ENCODE measurements at regions not wholly inside any gene's neighbourhood (a gene's known extent, or its start where the extent isn't known, plus 50 kb on each side); places are given as distances from the start of the nearest gene placed in this dataset.

DNA sequence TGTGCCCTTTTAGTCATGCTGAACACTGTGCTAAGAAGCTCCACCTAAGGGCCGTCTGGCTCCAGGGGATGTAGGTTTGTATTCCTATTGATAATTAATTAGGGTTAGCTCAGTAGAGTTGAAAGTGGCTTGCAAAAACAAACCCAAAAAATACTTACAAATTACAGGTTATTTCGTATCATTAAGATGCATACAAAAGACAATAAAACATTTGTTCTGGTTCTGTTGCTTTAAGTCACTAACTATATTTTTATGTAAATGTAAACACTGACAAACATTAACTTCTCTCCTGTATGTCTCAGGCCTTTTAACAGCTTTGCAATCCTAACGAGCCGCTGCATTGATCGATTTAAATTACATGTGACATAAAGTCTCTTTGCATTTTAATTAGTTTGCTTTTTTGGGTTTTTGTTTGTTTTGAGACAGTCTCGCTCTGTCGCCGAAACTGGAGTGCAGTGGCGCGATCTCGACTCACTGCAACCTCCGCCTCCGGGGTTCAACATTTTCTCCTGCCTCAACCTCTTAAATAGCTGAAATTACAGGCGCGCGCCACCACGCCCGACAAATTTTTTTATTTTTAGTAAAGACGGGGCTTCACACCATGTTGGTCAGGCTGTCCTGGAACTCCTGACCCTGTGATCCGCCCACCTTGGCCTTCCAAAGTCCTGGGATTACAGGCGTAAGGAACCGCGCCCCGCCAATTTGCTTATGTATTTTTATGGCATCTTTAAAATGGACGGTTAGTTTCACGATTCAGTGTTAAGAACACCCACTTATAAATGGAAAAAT is 110.9 kb downstream of the HFE start:
- DNase-seq = peak in 1 of 2 experiments; percentile 85

DNA sequence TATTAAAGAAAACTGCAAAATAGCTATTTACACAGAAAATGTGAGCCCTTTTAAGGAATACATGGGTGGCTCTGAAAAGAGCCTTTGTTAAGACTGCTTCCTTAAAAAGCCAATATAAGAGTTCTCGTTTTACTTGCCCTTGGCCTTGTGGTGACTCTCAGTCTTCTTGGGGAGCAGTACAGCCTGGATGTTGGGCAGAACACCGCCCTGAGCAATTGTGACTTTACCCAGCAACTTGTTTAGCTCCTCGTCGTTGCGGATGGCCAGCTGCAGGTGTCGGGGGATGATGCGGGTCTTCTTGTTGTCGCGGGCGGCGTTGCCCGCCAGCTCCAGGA is 111.5 kb downstream of the HFE start:
- DNase-seq = peak in 1 of 2 experiments; percentile 85

DNA sequence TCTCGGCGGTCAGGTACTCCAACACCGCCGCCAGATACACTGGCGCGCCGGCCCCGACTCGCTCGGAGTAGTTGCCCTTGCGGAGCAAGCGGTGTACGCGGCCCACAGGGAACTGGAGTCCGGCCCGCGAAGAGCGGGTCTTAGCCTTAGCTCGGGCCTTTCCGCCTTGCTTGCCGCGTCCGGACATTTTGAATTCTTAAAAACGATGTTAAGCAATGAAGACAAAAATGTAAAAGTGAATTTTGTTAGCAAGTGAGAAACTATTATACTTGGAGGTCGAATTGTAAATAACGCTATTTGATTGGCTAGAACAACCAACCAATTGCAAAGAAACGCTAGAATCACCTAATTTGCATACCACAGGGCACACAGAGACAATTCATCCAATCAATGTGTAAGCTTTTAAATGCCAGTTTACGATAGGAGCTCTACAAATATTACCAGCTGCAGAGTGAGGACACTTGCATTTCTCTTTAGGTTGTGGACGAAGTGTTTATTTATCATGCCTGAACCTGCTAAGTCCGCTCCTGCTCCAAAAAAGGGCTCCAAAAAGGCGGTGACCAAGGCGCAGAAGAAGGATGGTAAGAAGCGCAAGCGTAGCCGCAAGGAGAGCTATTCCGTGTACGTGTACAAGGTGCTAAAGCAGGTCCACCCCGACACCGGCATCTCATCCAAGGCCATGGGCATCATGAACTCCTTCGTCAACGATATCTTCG is 112.0 kb downstream of the HFE start:
- DNase-seq = peak; percentile 55 to 93

DNA sequence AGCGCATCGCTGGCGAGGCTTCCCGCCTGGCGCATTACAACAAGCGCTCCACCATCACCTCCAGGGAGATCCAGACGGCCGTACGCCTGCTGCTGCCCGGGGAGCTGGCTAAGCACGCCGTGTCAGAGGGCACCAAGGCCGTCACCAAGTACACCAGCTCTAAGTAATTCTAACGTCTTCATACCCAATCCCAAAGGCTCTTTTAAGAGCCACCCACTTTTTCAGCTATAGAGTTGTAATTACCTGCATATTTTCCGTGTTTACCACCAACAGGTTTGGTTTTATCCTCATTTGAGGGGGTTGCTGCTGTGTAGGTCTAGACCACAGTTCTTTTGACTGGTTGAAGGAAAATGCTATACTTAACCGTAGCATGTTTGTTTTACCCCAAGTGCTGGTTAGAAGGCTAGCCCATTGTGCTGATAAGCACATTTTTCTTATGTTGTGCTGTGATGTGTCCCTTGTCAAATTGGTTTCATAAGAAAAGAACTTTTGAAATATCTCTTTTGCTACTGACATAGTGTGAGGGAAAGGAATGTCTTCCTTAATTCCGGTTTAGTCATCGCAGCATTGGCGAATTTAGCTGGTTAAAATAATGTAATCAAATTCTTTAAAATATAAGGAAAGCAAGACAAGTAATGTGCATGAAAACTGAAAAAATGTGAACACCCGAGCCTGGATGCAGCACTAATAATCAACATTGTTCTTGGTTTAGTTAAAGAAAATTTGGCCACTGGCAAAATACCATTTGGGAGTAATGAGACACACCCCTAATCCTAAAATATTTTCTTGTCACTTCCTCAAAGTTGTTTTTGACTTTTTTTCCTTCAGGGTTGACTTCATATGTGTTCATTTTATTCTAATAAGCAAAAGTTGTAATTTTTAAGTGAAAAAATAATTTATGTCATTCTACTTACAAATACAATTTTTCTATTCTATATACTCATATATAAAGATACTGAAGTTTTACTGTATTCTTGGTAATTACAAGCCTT is 112.8 kb downstream of the HFE start:
- peak in 1 of 2 experiments; percentile 87 for DNase-seq

DNA sequence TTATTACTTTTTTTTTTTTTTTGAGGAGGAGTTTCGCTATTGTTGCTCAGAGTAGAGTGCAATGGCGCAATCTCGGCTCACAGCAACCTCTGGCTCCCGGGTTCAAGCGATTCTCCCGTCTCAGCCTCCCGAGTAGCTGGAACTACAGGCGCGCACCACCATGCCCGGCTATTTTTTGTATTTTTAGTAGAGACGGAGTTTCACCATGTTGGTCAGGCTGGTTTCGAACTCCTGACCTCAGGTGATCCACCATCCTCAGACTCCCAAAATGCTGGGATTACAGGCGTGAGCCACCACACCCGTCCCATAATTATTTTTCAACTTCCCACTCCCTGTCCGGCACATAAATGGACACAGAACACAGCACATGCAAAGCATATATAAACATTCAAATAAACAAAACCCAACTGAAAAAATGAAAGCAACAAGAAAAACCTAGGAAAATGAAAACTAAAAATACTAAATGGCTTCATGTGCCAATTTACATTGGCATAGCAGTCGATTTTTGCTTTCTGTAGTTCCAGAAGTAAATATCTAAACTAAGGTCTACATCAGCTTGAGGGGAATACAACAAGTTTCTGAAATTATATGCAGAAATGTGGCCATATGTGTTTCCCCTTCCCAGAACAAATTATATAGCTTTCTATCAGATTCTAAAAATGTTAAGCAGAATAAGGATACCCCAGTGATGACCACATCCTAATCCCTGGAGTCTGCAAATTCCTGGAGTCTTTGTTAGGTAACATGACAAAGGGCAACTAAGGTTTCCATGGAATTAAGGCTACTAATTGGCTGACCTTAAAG is 113.9 kb downstream of the HFE start:
- DNase-seq = no peak

DNA sequence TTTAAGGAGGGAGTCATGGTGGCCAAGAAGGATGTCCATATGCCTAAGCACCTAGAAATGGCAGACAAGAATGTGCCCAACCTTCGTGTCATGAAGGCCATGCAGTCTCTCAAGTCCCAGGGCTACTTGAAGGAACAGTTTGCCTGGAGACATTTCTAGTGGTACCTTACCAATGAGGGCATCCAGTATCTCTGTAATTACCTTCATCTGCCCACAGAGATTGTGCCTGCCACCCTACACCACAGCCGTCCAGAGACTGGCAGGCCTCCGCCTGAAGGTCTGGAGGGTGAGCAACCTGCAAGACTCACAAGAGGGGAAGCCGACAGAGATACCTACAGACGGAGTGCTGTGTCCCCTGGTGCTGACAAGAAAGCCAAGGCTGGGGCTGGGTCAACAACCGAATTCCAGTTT is 115.0 kb downstream of the HFE start:
- no peak for DNase-seq

DNA sequence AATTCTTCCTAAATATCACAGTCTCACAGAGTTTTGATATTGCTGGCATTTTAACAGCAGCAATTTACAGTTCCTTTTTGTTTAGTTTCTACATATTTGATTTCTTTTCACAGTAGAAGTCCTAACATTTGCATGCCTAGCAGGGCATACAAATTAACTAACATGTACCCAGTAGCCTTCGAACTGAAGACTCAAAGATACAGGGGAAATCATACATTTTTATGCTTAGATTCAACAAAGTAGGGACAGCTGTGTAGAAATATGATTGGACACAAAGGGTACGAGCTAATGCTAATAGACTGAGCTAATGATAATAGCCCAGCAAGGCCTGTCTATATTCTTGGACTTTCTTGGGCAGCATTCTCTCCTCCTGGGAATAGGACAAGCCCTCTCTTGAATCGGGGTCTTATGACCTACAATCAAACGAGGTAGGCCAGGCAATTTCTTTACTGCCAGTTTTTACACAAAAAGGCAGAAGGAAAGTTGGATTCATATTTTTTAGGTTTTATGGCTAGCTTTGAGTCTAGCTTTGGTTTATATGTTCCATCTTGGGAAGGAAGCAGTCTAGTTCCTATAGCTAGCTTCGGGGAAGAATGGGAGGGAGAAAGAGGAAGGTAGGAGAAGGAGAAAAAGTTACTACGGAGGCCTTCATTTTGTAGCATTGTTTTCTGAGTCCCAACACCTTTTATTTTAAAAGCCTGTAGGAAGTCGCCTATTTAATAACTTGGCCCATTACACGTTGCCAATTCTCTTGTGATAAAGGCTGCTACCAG is 115.8 kb downstream of the HFE start:
- DNase-seq = peak in 1 of 2 experiments; percentile 36

DNA sequence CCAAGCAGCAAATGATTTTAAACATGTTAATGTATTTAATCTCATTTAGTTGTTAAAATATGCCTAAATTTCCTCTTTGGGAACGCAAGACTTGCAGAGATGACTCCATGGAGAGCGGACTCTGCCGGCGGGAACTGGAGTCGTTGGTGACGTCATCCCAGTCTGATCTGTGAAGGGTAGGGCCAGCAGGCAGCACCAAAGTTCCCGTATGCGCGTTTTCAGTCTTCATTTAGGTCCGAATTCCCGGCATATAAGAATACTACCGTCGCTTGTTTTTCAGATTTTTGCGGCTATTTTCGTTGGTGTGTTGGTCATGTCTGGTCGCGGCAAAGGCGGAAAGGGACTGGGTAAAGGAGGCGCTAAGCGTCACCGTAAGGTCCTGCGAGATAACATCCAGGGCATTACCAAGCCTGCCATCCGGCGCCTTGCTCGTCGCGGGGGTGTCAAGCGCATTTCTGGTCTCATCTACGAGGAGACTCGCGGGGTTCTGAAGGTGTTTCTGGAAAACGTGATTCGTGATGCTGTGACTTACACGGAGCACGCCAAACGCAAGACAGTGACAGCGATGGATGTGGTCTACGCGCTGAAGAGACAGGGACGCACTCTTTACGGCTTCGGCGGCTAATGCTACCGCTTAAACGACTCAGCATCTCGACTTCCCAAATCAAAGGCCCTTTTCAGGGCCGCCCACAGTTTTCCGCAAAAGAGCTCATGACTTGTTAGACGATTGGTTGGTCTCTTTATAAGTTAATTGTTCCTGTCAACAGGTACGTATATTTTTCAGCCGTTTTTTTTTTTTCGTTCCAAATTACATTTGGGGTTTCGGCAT is 117.3 kb downstream of the HFE start:
- DNase-seq = peak; percentile 93 to 95

DNA sequence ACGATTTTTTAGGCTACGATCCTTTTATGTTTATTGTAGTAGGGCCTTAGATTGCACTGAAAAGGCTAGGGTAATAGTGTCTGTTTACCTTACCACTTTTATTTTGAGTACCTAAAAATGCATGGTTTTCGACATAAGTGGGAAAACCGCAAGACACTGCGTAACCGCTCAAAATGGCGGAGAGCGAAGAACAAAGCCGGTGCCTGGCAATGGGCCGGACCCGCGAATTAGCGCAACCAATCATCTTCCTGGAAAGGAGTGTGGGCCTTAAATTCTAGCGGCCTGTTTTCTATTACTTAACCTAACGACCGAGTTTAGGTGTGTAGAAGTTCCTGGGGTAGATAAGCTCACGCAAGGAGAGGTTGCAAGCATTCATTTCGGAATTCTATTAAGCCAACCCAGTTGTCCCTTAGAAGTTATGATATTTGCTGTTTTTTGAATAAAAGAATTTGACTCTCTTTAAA is 118.0 kb downstream of the HFE start:
- DNase-seq = peak; percentile 79 to 80

DNA sequence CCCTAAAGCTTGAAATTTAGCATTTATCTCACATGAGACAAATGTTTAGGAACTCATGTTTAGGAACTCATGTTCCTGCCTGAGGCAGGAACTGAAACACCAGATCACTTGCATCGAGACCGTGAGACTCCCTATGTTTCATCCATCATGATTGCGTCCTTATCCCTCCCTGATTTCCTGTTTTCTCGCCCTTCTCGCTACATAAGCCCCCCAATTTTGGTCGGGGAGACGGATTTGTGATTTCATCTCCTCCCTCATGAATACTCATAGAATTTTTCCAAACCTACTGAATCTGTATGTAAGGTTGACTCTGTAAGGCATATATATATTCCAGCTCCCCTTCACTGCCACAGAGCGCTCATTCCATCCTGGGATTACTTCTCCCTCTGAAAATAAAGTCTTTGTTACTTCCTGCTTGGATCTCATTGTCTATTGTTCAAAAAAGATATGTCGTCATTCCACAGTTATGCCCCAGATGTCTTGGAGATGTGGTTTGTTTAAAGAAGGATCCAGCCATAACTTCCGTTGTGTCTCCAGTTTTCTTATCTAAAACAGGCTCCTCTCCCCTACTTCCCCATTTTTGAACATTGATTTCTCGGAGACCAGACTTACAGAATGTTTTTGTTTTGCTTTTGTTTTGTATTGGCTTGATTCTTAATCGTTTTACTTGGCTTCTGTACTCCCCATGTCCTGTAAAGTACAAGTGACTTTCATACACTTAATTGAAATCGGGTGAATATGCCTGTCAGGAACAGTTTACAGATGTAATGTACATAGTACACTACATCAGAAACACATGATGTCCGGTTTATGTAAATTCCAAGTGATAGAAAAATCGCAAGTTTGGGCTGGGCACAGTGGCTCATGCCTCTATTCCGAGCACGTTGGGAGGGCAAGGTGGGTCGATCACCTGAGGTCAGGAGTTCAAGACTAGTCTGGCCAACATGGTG is 118.7 kb downstream of the HFE start:
- DNase-seq = peak in 1 of 2 experiments; percentile 76

DNA sequence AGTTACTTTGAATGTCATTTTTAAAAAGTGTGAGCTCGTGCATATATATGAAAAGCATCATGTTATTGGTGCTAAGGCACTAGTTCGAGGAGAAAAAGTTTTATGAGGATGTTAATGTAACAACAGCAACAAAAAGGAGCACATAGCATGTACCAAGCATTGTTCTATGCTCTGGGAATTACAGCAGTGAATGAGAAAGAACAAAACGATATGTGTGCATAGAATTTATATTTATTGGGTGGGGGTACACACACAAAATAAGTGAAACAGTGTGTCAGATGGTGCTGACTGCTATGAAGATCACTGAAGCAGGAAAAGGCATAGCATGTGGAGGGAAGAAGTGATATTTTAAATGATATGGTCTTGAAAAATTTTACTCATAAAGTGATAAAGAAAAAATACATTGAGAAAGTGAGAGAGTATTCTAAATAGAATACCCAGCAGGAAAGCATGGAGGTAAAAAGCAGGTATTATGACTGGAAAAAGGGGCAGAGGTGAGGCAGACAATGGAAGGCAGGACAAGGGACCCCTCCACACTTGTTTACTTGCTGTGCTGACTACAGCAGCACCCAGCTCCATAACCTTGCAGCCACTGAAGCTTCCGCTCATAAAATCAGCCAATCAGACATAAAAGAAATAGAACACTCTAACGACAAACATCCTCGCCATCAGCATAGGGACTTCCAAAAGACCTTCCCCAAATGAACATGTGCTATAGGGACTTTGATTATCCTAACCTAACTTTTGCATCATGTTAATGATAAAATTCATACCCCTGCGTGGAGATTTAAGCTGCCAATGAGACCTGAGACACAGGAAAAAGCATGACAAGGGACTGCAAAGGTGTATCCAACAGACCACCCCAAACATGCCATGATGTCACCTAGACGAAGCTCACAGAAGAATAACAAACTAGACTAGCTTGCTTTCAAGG is 119.9 kb downstream of the HFE start:
- DNase-seq = no peak

DNA sequence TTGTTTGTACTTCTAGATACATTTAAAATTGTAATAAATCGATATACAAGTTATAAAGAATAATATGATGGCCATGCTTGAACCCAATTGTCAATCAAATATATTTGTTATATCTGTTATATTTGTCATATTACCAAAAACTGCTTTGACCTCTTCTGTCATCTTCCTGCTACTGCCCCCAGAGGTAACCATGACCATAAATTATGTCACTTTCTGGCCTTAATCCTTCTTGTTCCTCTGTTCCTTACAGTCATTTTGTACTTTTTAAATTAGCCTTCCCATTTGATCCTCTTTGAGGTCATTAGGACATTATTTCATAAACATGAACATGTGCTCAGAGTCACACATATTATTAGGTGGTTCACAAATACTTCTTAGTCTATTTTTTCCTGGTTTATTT is 124.7 kb downstream of the HFE start:
- no peak for DNase-seq

DNA sequence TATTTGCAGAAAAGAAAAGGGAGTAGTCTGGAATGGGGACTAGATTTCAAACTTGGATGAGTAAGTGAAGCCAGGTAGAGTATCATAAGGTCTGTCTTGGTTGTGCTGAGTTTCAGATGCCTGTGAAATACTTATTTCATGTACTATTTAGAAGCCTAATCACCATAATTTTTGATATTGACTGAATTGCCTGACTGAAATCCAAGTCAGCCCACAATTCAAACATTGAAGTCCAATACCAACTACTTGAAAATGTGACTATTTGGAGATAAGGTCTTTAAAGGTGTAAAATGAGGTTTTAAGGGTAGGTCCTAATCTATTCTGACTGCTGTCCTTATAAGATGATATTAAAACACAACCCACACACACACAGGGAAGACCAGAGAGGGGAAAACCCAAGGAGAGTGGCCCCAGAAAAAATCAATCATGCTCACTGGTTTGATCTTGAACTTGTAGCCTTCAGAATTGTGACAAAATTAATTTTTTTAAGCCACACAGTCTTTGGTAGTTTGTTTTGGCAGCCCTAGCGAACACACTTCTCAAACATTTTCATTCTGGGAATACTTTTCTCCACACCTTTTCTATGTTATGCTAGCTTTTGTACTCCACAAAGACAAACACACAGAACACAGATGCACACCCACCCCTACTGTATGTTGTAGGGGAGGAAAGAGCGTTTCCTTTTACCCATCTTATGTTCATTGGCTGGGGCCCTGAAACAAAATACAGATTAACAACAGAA is 126.3 kb downstream of the HFE start:
- no peak for DNase-seq

DNA sequence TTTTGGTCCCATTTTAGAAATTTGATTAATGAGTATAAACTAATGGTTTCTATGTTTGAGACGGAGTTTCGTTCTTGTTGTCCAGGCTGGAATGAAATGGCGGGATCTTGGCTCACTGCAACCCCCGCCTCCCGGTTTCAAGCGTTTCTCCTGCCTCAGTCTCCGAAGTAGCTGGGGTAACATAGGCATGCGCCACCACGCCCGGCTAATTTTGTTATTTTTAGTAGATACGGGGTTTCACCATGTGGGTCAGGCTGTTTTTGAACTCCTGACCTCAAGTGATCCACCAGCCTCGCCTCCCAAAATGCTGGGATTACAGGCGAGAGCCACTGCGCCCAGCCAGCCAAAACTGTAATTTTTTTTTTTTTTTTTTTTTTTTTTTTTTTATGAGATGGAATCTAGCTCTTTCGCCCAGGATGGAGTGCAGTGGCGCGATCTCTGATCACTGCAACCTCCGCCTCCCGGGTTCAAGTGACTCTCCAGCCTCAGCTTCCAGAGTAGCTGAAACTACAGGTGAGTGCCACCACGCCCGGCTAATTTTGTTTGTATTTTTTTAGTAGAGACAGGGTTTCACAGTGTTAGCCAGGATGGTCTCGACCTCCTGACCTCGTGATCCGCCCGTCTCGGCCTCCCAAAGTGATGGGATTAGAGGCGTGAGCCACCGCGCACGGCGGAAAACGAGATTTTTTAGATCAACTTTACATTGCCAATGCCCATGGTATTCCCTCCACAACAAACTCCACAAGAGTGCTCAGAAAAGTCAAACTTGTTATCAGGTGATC is 127.8 kb downstream of the HFE start:
- DNase-seq = no peak

DNA sequence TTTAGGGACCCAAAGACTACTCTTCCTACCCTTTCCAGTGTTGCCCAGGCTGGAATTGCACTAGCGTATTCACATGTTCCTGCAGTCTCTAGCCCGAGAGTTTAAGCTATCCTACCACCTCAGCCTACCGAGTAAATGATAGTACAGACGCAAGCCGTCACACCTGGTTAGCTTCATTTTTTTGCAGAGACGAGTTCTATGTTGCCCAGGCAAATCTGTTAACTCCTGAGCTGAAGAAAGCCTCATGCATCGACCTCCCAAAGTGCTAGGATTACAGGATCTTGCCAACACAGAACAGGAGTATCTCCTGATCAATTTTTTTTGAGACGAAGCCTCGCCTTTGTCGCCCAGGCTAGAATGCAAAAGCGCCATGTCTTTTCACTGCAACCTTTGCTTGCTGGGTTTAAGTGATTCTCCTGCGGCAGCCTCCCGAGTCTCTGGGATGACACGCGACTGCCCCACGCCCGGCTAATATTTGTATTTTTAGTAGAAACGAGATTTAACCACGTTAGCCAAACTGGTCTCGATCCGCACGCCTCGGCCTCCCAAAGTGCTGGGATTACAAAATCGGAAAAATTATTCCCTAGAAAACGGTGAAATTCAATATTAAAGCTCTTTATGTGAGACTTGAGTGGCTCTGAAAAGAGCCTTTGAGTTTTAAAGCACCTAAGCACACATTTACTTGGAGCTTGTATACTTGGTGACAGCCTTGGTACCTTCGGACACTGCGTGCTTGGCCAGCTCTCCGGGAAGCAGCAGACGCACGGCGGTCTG is 128.5 kb downstream of the HFE start:
- peak in 1 of 2 experiments; percentile 77 for DNase-seq

Measured in NCI-H187 (cell line).